Body of pancreas (tissue), 4 donors: ENCODE measurements at regions not wholly inside any gene's neighbourhood (a gene's known extent, or its start where the extent isn't known, plus 50 kb on each side); places are given as distances from the start of the nearest gene placed in this dataset.

Source experiments
- ATAC-seq: fragments of 150-250 bp; one replicate; pipeline ENCODE4 v1.9.1; 2016
- DNase-seq, 4 donors: peaks; one replicate each; pipeline ENCODE4 v3.0.0-alpha.2; 2019
- H3K27ac ChIP-seq, 4 donors: fragments of 200-600 bp; sonication (generic); 1 replicate in 3 of 4; 2 replicates in 1 of 4; pipeline versions ENCODE4 v1.5.1 to v1.6.1; 2016 to 2019; ENCODE audit warnings: mild to moderate bottlenecking in 1 of 4, mixed read lengths in 1 of 4, moderate library complexity in 1 of 4
- H3K27me3 ChIP-seq, 2 donors: fragments of 200-600 bp; sonication (generic); one replicate each; pipeline ENCODE4 v1.6.0; 2016; ENCODE audit warnings: mild to moderate bottlenecking in 1 of 2
- H3K36me3 ChIP-seq, 2 donors: fragments of 200-600 bp; sonication (generic); replicated peaks in 1 of 2; 2 replicates each; pipeline ENCODE4 v1.5.1; 2016; ENCODE audit warnings: low read depth in 2 of 2; ENCODE audit not compliant: insufficient read depth in 1 of 2
- H3K4me1 ChIP-seq: fragments of 200-600 bp; sonication (generic); one replicate; pipeline ENCODE4 v1.6.0; 2016
- H3K4me3 ChIP-seq, 2 donors: fragments of 200-600 bp; sonication (generic); 1 replicate in 1 of 2; 2 replicates in 1 of 2; pipeline ENCODE4 v1.5.1; 2016 to 2019
- H3K9me3 ChIP-seq, 3 donors: fragments of 200-600 bp; sonication (generic); 1 replicate in 2 of 3; 2 replicates in 1 of 3; pipeline ENCODE4 v1.5.1; 2016
- POLR2A ChIP-seq, 3 donors: fragments of 450-650 bp; IDR thresholded peaks; one replicate each; pipeline ENCODE4 v1.6.1; 2016; ENCODE audit warnings: antibody characterized with exemption in 3 of 3, mild to moderate bottlenecking in 2 of 3
- WGBS, 2 donors: methylation state at CpG; one replicate each; pipeline ENCODE4 v1.1.5; 2017; 5-methylcytosine and 5-hydroxymethylcytosine counted together
- intact Hi-C: fragments of 100-400 bp; cut with DNase I; formaldehyde crosslinking; loops from one replicate; pipeline ENCODE4 v1.15.1; 2023
- TF ChIP-seq, protein P1 (sequence below), 7 experiments: fragments of 450-650 bp in 4 of 7; fragments of 200-600 bp in 3 of 7; sonication (generic) in 3 of 7; IDR thresholded peaks; one replicate each; pipeline ENCODE4 v1.5.1; 2016 to 2019; ENCODE audit warnings: antibody characterized with exemption in 7 of 7

- DNase-seq, result no peak
- ATAC-seq, result no peak
- intact Hi-C loops, result no loop called here
Observed at GRCh38 chr22:48632646-48633246, 1194.9 kb downstream of the BRD1 start.

DNA sequence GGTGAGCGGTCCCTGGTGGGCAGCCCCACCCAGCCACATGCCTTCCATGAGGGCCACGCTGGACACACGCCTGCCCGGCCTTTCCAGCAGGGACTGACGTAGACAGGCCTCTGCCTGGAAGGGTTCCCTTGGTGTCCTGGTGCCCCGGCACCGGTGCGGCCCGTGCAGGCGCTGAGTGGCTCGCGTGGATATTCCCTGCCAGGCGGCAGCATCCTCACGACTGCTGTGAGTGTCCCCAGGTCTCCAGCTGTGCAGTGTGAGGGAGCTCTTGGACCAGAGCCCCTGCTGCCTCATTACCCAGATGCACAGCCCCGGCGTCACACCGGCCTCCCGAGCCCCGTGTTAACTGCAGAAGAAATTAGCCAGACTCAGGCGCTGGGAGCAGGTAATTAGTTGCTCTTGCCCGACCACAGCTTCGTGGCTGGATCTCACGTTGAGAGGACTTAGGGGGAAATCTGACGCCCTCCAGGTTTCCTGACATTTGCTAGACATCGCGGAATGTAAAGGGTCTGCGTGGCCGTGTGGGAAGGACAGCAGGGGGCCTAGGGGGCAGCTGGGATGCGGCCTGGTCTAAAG, 1196.3 kb downstream of the BRD1 start:
- DNase-seq (no peak), ATAC-seq (no peak)
- no peaks in the 10 kb centered on the region for H3K27me3 ChIP-seq
- H3K9me3 ChIP-seq, result no peaks in the 10 kb centered on the region
- H3K4me1 ChIP-seq, result peaks cover 7% of the 10 kb centered on the region
- no peaks in the 10 kb centered on the region for H3K36me3 ChIP-seq
- 40 to 72% methylated on average over 2 to 29 of the region's 29 CpGs for WGBS, 2 donors
- no peak overlapping the region for H3K27ac ChIP-seq
- TF ChIP-seq, protein P1, sequence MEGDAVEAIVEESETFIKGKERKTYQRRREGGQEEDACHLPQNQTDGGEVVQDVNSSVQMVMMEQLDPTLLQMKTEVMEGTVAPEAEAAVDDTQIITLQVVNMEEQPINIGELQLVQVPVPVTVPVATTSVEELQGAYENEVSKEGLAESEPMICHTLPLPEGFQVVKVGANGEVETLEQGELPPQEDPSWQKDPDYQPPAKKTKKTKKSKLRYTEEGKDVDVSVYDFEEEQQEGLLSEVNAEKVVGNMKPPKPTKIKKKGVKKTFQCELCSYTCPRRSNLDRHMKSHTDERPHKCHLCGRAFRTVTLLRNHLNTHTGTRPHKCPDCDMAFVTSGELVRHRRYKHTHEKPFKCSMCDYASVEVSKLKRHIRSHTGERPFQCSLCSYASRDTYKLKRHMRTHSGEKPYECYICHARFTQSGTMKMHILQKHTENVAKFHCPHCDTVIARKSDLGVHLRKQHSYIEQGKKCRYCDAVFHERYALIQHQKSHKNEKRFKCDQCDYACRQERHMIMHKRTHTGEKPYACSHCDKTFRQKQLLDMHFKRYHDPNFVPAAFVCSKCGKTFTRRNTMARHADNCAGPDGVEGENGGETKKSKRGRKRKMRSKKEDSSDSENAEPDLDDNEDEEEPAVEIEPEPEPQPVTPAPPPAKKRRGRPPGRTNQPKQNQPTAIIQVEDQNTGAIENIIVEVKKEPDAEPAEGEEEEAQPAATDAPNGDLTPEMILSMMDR (IDR thresholded peaks at IDR 0.05), result no peak
- no peak for TF ChIP-seq POLR2A (IDR thresholded peaks at IDR 0.05)
- H3K4me3 ChIP-seq, result no peak overlapping the region
- intact Hi-C loops, result no loop called here

More at GRCh38 chr22:48632646-48633246, 1194.9 kb downstream of the BRD1 start:
- Histone ChIP-seq H3K36me3 (no peaks in the 10 kb centered on the region), H3K9me3 (no peaks in the 10 kb centered on the region), H3K4me1 (peaks cover 7% of the 10 kb centered on the region), H3K4me3 (no peak overlapping the region), H3K27ac (no peak overlapping the region), H3K27me3 (no peaks in the 10 kb centered on the region)
- TF ChIP-seq, protein P1 (IDR thresholded peaks at IDR 0.05), result no peak
- no peak for TF ChIP-seq POLR2A (IDR thresholded peaks at IDR 0.05)
- 73 to 76% methylated on average over 2 to 17 of the region's 17 CpGs for WGBS, 2 donors

- Histone ChIP-seq H3K9me3 (no peaks in the 10 kb centered on the region), H3K27me3 (no peaks in the 10 kb centered on the region), H3K27ac (no peak overlapping the region), H3K4me3 (no peak overlapping the region), H3K4me1 (peaks cover 6% of the 10 kb centered on the region), H3K36me3 (no peaks in the 10 kb centered on the region)
- DNase-seq (no peak), ATAC-seq (no peak)
- TF ChIP-seq, protein P1 (IDR thresholded peaks at IDR 0.05), result no peak
- TF ChIP-seq POLR2A (IDR thresholded peaks at IDR 0.05), result no peak
- 69% methylated on average over 10 of the region's 17 CpGs; no CpG with 5 or more reads in 1 of the 2 donors for WGBS, 2 donors
- intact Hi-C loops, result no loop called here
Observed at GRCh38 chr22:48630848-48631247, 1196.8 kb downstream of the BRD1 start.

DNA sequence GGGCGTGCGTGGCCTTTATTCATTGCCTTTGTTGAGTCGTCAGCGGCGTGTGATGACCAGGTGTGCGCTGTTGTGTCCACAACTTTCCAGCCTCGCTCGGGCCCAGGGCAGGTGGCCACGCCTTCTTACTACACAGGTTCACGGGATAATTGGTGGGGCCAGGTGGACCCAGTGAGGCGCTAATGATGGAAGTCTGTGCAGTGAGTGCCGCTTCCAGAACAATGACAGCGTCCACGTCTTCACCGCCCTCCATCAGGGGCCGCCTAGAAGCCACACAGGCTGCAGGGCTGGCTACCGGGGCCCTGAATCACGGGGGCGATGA, 1197.3 kb downstream of the BRD1 start:
- 80 to 100% methylated on average over 2 to 19 of the region's 19 CpGs for WGBS, 2 donors
- TF ChIP-seq, protein P1 (IDR thresholded peaks at IDR 0.05), result no peak
- TF ChIP-seq POLR2A (IDR thresholded peaks at IDR 0.05), result no peak
- Histone ChIP-seq H3K36me3 (no peaks in the 10 kb centered on the region), H3K4me3 (no peak overlapping the region), H3K27me3 (no peaks in the 10 kb centered on the region), H3K27ac (no peak overlapping the region), H3K9me3 (no peaks in the 10 kb centered on the region), H3K4me1 (peaks cover 2% of the 10 kb centered on the region)
- ATAC-seq, result no peak
- no peak for DNase-seq
- intact Hi-C loops, result no loop called here
